ENCODE measurements at regions not wholly inside any gene's neighbourhood (a gene's known extent, or its start where the extent isn't known, plus 50 kb on each side); places are given as distances from the start of the nearest gene placed in this dataset.

DNA sequence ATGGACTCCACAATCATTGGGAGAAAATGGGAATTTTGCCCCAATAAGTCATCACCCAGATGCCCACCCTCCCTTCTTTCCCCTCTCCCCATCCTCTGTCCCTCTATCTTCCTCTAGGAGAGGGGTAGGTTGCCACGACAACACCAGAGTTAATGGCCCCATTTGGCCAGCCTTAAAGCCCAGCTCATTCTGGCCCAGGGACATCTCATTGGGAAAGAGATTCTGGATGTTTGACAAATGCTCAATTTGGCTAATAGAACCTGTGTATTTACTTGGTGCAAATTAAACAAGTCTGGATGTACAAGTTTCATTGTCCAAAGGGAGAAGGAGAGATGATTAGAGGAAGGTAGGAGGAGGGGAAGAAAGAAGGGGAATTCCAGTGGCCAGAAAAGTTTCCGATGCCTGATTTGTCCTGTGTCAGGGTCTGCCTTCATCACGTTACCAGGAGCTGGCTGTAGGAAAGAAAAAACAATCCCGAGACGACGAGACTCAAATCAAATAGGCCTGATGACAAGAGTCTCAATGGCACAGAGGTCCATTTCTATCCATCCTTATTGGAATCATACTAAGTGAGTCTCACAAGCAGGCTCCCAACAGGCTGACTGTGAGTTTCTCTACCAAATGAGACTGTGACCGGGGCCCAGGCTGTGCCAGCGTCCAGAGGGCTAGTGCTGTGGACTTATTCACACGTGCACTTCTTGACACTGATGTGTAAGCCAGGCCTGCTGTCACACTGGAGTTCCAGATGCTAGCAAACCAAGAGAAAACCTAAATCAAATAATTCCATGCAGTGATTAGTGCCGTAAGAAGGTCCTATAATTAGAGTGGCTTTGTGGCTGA is 265.2 kb upstream of the APCDD1 start:
- TF ChIP-seq REST (IDR thresholded peaks at IDR 0.05; ENCODE audit: low read depth) (no peak), YY1 (IDR thresholded peaks at IDR 0.05; ENCODE audit: low read depth) (no peak)

All from Ishikawa (cell line).